ENCODE measurements at regions not wholly inside any gene's neighbourhood (a gene's known extent, or its start where the extent isn't known, plus 50 kb on each side); places are given as distances from the start of the nearest gene placed in this dataset.
"Not testable (repeated sequence)": the region's sequence is repeated elsewhere in the genome, so short reads cannot be mapped to it uniquely, and the experiment has no call there.

DNA sequence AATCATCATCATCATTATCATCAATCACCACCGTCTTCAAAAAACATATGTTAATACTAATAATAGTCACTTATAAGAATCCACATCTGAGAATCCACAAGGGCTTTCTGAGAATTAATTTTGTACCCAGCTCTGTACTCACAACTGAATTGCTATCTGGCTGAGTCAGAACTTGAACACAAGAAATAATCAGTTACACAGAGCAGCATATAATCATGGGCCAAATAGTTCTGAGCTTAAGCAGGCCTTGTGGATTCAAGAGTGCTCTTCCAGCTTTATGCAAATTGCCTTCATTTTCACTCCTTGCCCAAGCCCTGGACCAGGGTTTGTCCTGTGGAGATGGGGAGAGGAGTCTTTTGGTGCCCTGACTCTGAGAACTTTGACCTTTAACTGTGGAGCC is 304.5 kb downstream of the ZNF248 start:
- H3K9me3 Mint-ChIP-seq, result peaks cover 50% of the 10 kb centered on the region
- no peak for TF ChIP-seq CTCF (IDR thresholded peaks at IDR 0.05; ENCODE audit: unreplicated experiment in 3 of 3)
- no peak overlapping the region for H3K4me3 Mint-ChIP-seq
- H3K27me3 Mint-ChIP-seq (ENCODE audit: low read depth), result no peaks in the 10 kb centered on the region
- H3K36me3 Mint-ChIP-seq (ENCODE audit: low read depth), result no peaks in the 10 kb centered on the region
- no peaks in the 10 kb centered on the region for H3K4me1 Mint-ChIP-seq
- no peak overlapping the region for H3K27ac Mint-ChIP-seq

- Mint-ChIP-seq H3K9me3 (peaks cover 40% of the 10 kb centered on the region), H3K27ac (no peak overlapping the region), H3K4me1 (no peaks in the 10 kb centered on the region), H3K27me3 (ENCODE audit: low read depth) (no peaks in the 10 kb centered on the region), H3K36me3 (ENCODE audit: low read depth) (no peaks in the 10 kb centered on the region), H3K4me3 (no peak overlapping the region)
- TF ChIP-seq CTCF (IDR thresholded peaks at IDR 0.05; ENCODE audit: unreplicated experiment in 3 of 3), result no peak
Measured at GRCh38 chr10:37549054-37549453, 308.4 kb downstream of the ZNF248 start.

DNA sequence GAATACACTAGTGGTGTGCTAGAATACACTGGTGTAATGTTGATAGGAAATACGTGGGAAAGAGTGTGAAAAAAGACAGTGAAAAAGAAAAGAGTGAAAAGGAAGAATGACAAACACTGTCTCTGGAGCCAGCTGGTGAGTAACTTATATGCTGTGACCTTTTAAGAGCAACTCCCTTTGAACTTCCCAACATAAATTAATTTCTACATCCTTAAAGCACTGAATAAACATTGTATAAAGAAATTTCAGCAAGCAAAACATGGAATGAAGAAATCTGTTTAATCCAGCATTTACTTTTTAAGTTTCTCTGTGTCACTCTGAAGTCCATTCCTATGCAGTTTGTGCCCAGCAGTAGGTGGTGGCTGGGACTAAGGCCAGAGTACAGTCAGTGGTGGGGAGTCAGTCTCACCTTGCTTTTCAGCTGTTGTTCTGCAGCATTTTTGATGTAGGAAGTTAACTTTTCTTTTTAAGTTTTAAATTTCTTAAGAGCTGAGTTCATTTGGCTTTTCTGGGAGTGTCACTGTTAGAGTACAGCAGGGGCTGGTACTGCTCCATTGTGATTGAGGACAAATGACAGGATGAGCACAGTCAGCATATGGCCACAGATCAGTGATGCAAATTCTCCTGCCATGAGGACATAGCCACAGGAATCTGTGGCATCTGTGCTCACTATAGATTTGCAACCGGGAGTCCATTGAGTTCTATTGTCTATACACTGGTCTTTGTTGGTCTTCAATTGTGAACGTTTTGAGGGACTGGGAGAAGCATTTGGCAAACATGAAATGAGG is 321.8 kb downstream of the ZNF248 start:
- H3K27ac Mint-ChIP-seq, result no peak overlapping the region
- TF ChIP-seq CTCF (IDR thresholded peaks at IDR 0.05; ENCODE audit: unreplicated experiment in 3 of 3), result no peak
- peaks cover 56% of the 10 kb centered on the region for H3K9me3 Mint-ChIP-seq
- H3K27me3 Mint-ChIP-seq (ENCODE audit: low read depth), result no peaks in the 10 kb centered on the region
- no peaks in the 10 kb centered on the region for H3K36me3 Mint-ChIP-seq (ENCODE audit: low read depth)
- H3K4me3 Mint-ChIP-seq, result no peak overlapping the region
- no peaks in the 10 kb centered on the region for H3K4me1 Mint-ChIP-seq

GRCh38 chr10:37534166-37534565 is 323.2 kb downstream of the ZNF248 start:
- H3K27ac Mint-ChIP-seq, result no peak overlapping the region
- no peaks in the 10 kb centered on the region for H3K27me3 Mint-ChIP-seq (ENCODE audit: low read depth)
- peaks cover 55% of the 10 kb centered on the region for H3K9me3 Mint-ChIP-seq
- no peaks in the 10 kb centered on the region for H3K4me1 Mint-ChIP-seq
- no peaks in the 10 kb centered on the region for H3K36me3 Mint-ChIP-seq (ENCODE audit: low read depth)
- no peak for TF ChIP-seq CTCF (IDR thresholded peaks at IDR 0.05; ENCODE audit: unreplicated experiment in 3 of 3)
- H3K4me3 Mint-ChIP-seq, result no peak overlapping the region

DNA sequence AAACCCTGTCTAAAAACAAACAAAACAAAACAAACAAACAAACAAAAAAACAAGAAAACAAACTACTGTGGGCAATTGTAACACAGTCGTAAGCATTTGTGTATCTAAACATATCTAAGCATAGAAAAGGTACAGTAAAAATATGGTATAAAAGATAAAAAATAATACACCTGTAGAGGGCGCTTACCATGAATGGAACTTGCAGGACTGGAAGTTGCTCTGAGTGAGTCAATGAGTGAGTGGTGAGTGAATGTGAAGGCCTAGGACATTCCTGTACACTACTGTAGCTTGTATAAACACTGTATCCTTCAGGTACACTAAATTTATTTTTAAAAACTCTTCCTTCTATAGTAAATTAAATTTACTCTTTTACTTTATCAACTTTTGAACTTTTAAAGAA is 332.0 kb downstream of the ZNF248 start:
- not testable (repeated sequence) for H3K4me1 Mint-ChIP-seq; H3K4me3 Mint-ChIP-seq; H3K27ac Mint-ChIP-seq; H3K36me3 Mint-ChIP-seq (ENCODE audit: low read depth); H3K27me3 Mint-ChIP-seq (ENCODE audit: low read depth)
- H3K9me3 Mint-ChIP-seq, result peaks cover 26% of the 10 kb centered on the region

GRCh38 chr10:37520488-37520887 is 336.9 kb downstream of the ZNF248 start:
- Mint-ChIP-seq H3K36me3 (ENCODE audit: low read depth) (no peaks in the 10 kb centered on the region), H3K27me3 (ENCODE audit: low read depth) (no peaks in the 10 kb centered on the region), H3K4me1 (no peaks in the 10 kb centered on the region), H3K9me3 (peaks cover 23% of the 10 kb centered on the region), H3K27ac (no peak overlapping the region), H3K4me3 (no peak overlapping the region)
- TF ChIP-seq CTCF (IDR thresholded peaks at IDR 0.05; ENCODE audit: unreplicated experiment in 3 of 3), result no peak

DNA sequence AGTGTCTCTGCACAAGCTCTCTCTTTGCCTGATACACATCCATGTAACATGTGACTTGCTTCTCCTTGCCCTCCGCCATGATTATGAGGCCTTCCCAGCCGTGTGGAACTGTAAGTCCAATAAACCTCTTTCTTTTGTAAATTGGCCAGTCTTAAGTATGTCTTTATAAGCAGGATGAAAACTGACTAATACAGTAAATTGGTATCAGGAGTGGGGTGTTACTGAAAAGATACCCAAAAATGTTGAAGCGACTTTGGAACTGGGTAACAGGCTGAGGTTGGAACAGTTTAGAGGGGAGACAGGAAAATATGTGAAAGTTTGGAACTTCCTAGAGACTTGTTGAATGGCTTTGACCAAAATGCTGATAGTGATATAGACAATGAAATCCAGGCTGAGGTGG is 346.9 kb downstream of the ZNF248 start:
- H3K27me3 Mint-ChIP-seq (ENCODE audit: low read depth); H3K4me3 Mint-ChIP-seq; H3K4me1 Mint-ChIP-seq; H3K27ac Mint-ChIP-seq; H3K36me3 Mint-ChIP-seq (ENCODE audit: low read depth): not testable (repeated sequence)
- peaks cover 42% of the 10 kb centered on the region for H3K9me3 Mint-ChIP-seq

All from nephron (organoid).